ENCODE measurements at regions not wholly inside any gene's neighbourhood (a gene's known extent, or its start where the extent isn't known, plus 50 kb on each side); places are given as distances from the start of the nearest gene placed in this dataset.

- H3K9me3 Mint-ChIP-seq: no peaks in the 10 kb centered on the region
- H3K27ac Mint-ChIP-seq: no peak overlapping the region
- ATAC-seq (no peak), DNase-seq (no peak)
- TF ChIP-seq, protein P1, sequence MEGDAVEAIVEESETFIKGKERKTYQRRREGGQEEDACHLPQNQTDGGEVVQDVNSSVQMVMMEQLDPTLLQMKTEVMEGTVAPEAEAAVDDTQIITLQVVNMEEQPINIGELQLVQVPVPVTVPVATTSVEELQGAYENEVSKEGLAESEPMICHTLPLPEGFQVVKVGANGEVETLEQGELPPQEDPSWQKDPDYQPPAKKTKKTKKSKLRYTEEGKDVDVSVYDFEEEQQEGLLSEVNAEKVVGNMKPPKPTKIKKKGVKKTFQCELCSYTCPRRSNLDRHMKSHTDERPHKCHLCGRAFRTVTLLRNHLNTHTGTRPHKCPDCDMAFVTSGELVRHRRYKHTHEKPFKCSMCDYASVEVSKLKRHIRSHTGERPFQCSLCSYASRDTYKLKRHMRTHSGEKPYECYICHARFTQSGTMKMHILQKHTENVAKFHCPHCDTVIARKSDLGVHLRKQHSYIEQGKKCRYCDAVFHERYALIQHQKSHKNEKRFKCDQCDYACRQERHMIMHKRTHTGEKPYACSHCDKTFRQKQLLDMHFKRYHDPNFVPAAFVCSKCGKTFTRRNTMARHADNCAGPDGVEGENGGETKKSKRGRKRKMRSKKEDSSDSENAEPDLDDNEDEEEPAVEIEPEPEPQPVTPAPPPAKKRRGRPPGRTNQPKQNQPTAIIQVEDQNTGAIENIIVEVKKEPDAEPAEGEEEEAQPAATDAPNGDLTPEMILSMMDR (IDR thresholded peaks at IDR 0.05): no peak
- no peaks in the 10 kb centered on the region for H3K36me3 Mint-ChIP-seq (ENCODE audit: low read depth)
- POLR2A ChIA-PET: no interaction called here
- H3K4me3 Mint-ChIP-seq: no peak overlapping the region
- intact Hi-C loops (cut with micrococcal nuclease): no loop called here
- H3K27me3 Mint-ChIP-seq: no peaks in the 10 kb centered on the region
- no peaks in the 10 kb centered on the region for H3K4me1 Mint-ChIP-seq (ENCODE audit: low read depth)
- CTCF ChIA-PET: no interaction called here
Measured at GRCh38 chr7:79787096-79787495, 333.6 kb upstream of the MAGI2 start.

DNA sequence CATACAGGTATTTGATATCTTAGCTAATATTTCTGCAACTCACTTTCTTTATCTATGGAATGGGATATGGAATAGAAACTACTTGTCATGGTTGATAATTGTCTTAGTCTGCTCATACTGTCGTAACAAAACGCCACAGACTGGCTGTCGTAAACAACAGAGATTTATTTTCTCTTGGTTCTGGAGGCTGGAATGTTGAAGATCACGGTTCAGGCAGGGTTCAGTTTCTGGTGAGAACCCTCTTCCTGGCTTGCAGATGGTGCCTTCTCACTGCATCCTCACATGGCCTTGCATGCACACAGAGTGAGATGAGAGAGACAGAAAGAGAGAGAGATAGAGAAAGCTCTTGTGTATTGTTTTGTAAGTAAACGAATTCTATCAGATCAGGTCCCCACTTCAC lies 332.7 kb upstream of the MAGI2 start:
- CTCF ChIA-PET: no interaction called here
- Mint-ChIP-seq H3K27me3 (no peaks in the 10 kb centered on the region), H3K9me3 (no peaks in the 10 kb centered on the region), H3K27ac (no peak overlapping the region), H3K4me3 (no peak overlapping the region), H3K4me1 (ENCODE audit: low read depth) (no peaks in the 10 kb centered on the region), H3K36me3 (ENCODE audit: low read depth) (no peaks in the 10 kb centered on the region)
- ATAC-seq (no peak), DNase-seq (no peak)
- TF ChIP-seq, protein P1 (IDR thresholded peaks at IDR 0.05): no peak
- intact Hi-C loops (cut with micrococcal nuclease): no loop called here
- POLR2A ChIA-PET: no interaction called here

DNA sequence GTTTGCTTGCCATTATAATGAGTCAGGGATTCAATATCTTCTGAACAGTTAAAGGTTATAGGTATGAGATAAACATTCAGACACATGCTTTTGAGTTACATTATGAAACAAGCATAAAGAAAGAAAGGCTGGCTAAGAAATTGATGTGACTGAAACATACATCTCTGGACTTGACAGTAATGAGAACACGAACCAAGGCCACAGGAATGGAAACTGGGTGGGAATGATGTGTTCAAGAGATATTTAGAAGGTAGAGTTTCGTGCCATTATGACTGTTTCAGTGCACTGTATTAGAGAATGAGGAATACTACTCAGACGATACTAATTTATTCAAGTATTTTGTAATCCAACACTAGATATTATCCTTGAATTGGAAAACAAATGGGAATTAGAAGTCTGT lies 332.1 kb upstream of the MAGI2 start:
- no peaks in the 10 kb centered on the region for H3K36me3 Mint-ChIP-seq (ENCODE audit: low read depth)
- no peak overlapping the region for H3K27ac Mint-ChIP-seq
- CTCF ChIA-PET: no interaction called here
- no peaks in the 10 kb centered on the region for H3K9me3 Mint-ChIP-seq
- no peak overlapping the region for H3K4me3 Mint-ChIP-seq
- H3K4me1 Mint-ChIP-seq (ENCODE audit: low read depth): no peaks in the 10 kb centered on the region
- intact Hi-C loops (cut with micrococcal nuclease): no loop called here
- POLR2A ChIA-PET: no interaction called here
- TF ChIP-seq, protein P1 (IDR thresholded peaks at IDR 0.05): no peak
- ATAC-seq: no peak
- no peak for DNase-seq
- H3K27me3 Mint-ChIP-seq: no peaks in the 10 kb centered on the region

- CTCF ChIA-PET: no interaction called here
- DNase-seq: no peak
- Mint-ChIP-seq H3K27me3 (no peaks in the 10 kb centered on the region), H3K4me1 (ENCODE audit: low read depth) (no peaks in the 10 kb centered on the region), H3K4me3 (no peak overlapping the region), H3K36me3 (ENCODE audit: low read depth) (no peaks in the 10 kb centered on the region), H3K9me3 (no peaks in the 10 kb centered on the region), H3K27ac (no peak overlapping the region)
- intact Hi-C loops (cut with micrococcal nuclease): no loop called here
- POLR2A ChIA-PET: no interaction called here
- TF ChIP-seq, protein P1 (IDR thresholded peaks at IDR 0.05): no peak
- ATAC-seq: no peak
Measured at GRCh38 chr7:79782906-79783305, 329.4 kb upstream of the MAGI2 start.

DNA sequence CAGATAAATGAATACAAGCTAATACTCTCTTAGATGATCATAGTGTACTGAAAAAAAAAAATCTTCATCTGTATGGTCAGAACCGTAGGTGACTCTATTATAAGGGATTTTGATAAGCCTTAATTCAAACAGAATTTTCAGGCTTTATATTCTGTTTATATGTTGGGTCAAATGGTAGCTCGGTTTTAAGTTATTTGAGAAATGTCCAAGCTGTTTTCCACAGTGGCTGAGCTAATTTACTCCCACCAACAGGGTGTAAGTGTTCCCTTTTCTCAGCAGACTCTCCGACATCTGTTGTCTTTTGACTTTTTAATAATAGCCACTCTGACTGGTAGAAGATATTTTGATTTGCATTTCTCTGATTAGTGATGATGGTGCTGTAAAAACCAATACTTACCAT lies 328.8 kb upstream of the MAGI2 start:
- CTCF ChIA-PET: no interaction called here
- Mint-ChIP-seq H3K36me3 (ENCODE audit: low read depth) (no peaks in the 10 kb centered on the region), H3K27me3 (no peaks in the 10 kb centered on the region), H3K4me3 (no peak overlapping the region), H3K27ac (no peak overlapping the region), H3K4me1 (ENCODE audit: low read depth) (no peaks in the 10 kb centered on the region), H3K9me3 (no peaks in the 10 kb centered on the region)
- TF ChIP-seq, protein P1 (IDR thresholded peaks at IDR 0.05): no peak
- DNase-seq (no peak), ATAC-seq (no peak)
- POLR2A ChIA-PET: no interaction called here
- intact Hi-C loops (cut with micrococcal nuclease): no loop called here
